ENCODE measurements at regions not wholly inside any gene's neighbourhood (a gene's known extent, or its start where the extent isn't known, plus 50 kb on each side); places are given as distances from the start of the nearest gene placed in this dataset.

DNA sequence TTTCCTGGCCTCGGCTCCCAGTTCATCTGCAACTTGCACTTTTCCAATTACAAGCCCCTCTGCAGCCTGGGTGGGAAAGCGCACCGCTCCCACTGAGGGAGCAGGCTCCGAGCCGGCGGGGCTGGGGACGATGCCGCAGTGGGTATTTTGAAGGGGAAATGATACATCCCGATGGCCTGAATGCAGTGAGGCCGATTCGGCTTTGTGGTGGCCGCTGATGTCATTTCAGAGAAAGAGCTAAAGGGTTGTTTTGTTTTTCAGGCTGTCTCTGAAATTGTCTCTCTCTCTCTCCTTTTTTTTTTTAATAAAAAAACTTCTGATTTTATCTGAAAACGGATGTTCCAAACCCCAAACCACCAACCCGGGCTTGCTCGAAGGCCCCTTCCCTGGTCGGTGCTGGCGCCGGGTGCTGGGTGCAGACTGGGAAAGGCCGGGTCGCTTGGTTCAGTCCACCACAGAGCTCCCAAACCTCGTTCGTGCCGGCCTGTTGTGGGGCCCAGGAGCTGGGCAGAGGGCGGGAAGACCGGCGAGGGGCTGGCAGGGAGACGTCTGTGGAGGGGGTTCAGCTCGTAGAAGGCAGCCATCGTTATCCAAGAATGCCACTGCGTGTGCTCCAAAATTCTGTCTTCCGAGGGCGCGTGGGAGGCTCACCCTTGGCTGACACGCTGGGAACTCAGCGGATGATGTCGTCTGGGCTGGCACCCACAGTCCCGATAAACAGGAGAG lies 102.8 kb downstream of the FOXL1 start:
- no peak for DNase-seq (ENCODE audit: low read depth)
- H3K4me3 ChIP-seq (ENCODE audit: low read depth, low read length): no peak overlapping the region

DNA sequence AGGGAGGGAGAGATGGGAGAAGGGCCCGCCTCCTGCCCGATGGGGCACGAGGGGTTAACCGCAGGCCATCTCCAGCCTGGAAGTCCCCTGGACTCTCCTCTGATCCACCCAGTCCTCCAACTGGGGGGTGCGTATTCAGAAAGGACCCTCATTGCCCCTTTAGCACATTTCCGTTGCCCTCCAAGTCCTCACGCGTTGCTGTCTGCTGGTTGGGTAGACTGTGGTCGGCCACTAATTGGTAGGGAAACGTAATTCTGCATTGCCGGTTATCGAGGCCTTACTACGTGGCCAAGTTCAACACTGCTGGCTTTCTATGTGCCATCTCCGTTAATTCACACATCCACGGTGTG lies 103.4 kb downstream of the FOXL1 start:
- no peak for DNase-seq (ENCODE audit: low read depth)
- no peak overlapping the region for H3K4me3 ChIP-seq (ENCODE audit: low read depth, low read length)

DNA sequence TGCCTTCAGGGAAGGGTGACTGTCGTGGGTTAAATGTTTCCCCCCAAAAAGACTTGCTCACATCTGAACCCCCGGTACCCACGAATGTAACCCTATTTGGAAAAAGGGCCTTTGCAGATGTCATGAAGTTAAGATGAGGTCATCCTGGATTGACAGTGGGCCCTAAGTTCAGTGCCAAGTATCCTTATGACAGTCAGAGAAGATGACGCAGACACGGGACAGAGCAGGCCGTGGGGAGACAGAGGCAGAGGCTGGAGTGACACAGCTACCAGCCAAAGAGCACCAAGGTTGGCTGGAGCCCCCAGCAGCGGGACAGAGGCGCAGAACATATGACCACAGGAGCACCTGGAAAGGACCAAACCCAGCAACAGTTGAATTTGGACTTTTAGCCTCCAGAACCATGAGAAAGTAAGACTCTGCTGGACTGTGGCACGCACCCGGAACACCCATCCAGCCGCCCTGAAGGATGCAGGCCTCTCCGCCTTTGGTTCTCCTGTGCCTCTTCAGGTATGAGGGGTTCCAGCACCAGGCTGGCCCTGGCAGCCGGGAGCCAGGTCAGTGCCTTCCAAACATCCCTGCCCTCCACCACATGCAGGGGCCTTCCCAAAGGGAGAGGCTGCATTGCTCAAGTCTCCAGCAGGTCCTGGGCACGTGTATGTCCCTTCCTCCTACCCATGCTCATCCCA lies 104.0 kb downstream of the FOXL1 start:
- DNase-seq (ENCODE audit: low read depth): no peak
- no peak overlapping the region for H3K4me3 ChIP-seq (ENCODE audit: low read depth, low read length)

DNA sequence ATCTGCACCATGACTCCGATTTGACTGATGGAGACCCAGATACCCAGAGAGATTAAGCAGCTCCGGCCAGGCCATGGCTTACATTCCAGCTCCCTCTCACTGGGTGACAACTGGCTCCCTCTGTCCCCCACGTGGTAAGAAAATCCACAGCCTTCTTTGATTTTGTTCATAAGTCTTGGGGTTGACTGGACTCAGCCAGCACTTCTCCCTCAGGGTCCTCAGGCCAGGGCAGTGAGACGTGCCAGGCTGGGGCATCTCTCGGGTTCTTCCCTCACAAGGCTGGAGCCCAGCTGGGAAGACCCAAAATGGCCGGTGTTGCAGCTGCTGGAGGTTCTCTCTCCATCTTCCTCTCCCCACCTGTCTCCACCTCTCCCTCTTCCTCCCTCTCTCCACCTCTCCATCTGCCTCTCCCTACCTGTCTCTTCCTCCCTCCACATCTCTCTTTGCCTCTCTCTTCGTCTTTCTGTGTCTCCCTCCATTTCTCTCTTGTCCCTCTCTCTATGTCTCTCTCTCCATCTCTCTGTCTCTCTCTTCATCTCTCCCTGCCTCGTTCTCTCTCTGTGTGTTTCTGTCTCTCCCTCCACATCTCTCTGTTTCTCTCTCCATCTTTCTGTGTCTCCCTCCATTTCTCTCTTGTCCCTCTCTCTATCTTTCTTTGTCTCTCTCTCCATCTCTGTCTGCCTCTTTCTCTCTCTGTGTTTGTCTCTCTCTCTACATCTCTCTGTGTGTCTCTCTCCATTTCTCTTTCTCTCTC lies 105.3 kb downstream of the FOXL1 start:
- no peak overlapping the region for H3K4me3 ChIP-seq (ENCODE audit: low read depth, low read length)

DNA sequence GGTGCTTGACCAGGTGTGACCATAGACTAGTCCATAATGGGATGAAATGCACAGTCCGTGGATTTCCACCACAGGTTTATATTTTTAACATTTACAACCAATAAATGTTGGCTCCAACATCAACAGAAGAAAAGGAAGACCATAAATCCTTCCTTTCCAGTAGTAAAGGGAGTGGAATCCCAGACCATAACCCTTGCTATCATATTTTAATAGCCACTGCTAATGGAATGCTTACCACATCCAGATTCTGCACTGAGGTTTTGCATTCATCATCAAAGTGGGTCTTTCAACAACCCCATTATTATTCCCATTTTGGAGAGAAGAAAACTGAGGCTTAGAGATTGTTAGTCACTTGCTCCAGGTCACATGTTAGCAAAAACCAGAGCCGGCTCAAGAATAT lies 106.7 kb downstream of the FOXL1 start:
- no peak for DNase-seq (ENCODE audit: low read depth)
- no peak overlapping the region for H3K4me3 ChIP-seq (ENCODE audit: low read depth, low read length)

More for the DNA sequence above, 105.3 kb downstream of the FOXL1 start:
- DNase-seq (ENCODE audit: low read depth): no peak

GRCh38 chr16:86690970-86691369 lies 112.6 kb downstream of the FOXL1 start:
- no peak overlapping the region for H3K4me3 ChIP-seq (ENCODE audit: low read depth, low read length)
- no peak for DNase-seq (ENCODE audit: low read depth)

DNA sequence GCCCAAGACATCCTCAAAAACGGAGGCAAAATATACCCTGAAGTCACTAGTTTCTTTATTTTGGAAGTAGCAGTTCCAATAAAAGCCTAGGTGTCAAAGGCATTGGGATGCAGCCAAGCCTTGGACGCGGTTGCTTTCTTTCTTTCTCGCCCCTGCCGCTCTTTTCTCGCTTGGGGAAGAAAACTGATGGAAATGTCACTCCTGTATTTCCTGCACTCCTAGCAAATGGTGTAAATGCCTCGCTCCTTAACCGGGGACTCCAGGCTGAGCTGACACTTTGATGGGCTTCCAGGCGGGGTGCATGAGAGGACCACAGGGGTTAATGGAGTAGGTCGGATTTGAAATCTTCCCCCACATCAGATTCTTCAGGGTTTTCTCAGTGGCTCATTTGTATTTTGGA lies 114.1 kb downstream of the FOXL1 start:
- no peak for DNase-seq (ENCODE audit: low read depth)
- H3K4me3 ChIP-seq (ENCODE audit: low read depth, low read length): no peak overlapping the region

GRCh38 chr16:86693033-86693432 lies 114.7 kb downstream of the FOXL1 start:
- H3K4me3 ChIP-seq (ENCODE audit: low read depth, low read length): no peak overlapping the region
- no peak for DNase-seq (ENCODE audit: low read depth)

DNA sequence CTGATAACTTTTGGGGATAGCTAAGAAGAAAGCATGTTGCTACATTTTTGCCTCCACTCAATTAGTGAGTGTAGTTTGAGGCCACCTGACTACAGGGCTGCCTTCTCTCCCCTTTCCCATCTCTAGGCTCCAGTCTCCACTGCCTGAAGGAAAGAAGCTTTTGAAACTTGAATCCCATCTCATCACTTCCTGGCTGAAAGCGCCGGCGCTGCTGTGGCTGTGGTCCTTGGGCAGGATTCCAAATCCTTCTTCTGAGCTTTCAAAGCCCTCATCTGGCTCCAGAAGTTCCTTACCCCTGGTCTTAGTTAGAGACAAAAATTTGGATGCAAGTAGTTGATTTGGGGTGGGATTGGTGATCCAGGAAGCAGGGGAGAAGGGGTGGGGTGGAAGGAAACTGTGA lies 119.4 kb downstream of the FOXL1 start:
- no peak overlapping the region for H3K4me3 ChIP-seq (ENCODE audit: low read depth, low read length)
- DNase-seq (ENCODE audit: low read depth): no peak

DNA sequence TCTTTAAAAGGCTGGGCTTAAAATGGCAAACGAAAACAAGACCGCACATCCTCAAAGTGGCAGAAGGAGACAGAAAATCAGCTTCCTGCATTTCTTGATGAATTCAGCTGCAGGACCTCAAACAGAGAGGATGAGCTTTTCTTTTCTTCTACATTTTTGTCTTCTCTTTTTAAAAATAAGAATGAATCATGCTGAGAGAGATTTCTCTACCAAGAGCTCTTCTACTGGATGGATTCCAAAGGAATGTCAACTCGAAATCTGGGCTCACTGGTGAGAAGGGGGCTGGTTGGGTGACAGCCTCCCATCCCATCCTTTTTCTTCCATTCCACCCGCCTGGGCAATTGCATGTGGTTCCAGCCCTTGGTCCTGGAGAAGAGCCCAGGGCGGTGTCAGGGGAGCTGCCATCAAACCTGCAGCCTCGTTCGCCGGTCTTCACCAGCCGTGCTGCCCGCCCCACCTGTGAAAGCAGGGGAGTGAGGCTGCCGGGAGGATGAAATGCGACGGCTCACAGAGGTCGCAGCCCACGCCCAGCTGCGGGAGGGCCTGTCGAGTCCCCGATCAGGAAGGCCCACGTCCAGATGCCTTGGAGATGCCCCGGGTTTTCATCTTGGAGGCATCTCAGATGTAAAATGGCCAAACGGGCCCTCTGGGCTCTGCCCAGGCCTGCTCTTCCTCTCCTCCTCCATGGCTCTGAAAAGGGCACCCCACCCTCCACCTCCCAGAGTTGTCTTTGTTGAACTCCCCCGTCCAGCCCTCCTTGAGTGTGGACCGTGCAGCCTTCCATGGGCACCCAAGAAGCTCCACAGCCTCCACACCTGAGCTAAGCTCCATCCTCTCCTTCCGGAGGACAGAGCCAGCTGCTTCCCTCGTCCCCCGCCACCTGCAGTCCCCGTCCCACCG lies 121.9 kb downstream of the FOXL1 start:
- H3K4me3 ChIP-seq (ENCODE audit: low read depth, low read length): no peak overlapping the region
- no peak for DNase-seq (ENCODE audit: low read depth)

DNA sequence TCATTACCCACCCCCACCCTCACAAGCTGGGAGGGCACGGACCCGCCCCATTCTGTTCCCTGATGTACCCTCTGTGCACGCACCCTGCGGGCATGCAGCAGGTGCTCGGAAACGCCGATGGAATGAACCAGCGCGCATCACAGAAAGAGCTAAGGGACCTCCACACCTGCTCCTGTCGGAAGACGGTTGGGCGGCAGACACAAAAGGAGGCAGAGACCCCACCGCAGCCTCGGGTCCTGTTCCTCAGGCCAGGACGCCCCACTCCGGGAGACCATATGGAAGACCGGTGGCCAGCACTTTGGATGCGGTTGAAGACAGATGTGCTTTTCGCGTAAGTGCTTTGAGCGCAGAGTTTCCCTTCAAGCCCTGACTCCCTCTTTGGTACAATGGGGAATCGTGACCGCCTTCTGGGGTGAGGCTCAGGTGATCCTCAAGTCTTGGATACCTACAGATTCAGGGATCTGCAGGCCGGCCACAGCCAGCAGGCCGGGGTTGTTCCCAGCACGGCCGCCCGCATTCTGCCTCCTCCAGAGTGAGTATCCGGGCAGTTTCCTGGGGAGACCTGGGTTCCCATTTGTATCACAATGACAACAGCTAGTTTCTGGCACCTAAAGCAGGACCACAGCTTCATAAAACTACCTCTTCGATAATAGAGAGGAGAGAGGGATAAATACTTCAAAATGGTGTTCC lies 123.1 kb downstream of the FOXL1 start:
- DNase-seq (ENCODE audit: low read depth): no peak
- H3K4me3 ChIP-seq (ENCODE audit: low read depth, low read length): no peak overlapping the region

DNA sequence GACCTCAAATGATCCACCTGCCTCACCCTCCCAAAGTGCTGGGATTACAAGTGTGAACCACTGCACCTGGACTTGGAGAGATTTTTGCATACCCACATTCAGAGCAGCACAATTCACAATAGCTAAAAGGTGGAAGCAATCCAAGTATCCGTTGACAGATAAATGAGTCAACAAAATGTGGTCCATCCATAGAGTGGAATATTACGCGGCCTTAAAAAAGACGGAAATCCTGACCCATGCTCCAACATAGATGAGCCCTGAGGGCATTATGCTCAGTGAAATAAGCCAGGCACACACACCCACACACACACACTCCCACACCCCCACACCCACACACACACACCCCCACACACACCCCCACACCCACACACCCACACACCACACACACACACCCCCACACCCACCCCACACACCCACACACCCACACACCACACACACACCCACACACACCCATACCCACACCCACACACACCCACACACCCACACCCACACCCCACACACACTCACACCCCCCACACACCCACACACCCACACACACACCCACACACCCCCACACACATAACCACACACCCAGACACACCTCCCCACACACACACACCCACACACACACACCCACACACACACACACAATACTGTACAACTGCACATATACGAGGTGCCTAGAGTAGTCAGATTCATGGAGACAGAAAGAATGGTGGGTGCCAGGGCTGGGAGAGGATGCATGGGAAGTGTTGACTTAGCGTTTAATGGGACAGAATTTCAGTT lies 124.7 kb downstream of the FOXL1 start:
- DNase-seq (ENCODE audit: low read depth): no peak

DNA sequence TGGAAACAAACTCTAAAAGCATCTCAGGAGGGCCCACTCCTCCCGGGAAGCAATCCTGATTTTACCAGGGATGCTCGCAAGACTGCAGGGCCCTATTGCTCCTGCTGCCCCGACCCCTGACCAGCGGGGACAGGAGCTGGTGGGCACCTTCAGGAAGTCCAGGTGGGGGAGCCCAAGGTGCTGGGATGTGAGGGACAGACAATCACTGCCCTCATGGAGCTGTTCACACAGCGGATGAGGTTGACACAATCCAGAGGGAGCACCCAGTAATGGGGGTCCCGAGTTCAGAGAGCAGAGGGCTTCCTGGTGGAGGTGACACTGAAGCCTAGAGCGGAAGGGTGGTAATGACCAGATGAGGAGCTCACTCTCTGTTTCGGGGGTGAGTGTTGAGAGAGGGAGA lies 126.2 kb downstream of the FOXL1 start:
- no peak for DNase-seq (ENCODE audit: low read depth)

More for the DNA sequence above, 124.7 kb downstream of the FOXL1 start:
- H3K4me3 ChIP-seq (ENCODE audit: low read depth, low read length): no peak overlapping the region

GRCh38 chr16:86706726-86707125 lies 128.4 kb downstream of the FOXL1 start:
- DNase-seq (ENCODE audit: low read depth): no peak

More for the DNA sequence above, 126.2 kb downstream of the FOXL1 start:
- no peak overlapping the region for H3K4me3 ChIP-seq (ENCODE audit: low read depth, low read length)

GRCh38 chr16:86707171-86707570 lies 128.8 kb downstream of the FOXL1 start:
- no peak overlapping the region for H3K4me3 ChIP-seq (ENCODE audit: low read depth, low read length)
- DNase-seq (ENCODE audit: low read depth): no peak

More at GRCh38 chr16:86706726-86707125, 128.4 kb downstream of the FOXL1 start:
- no peak overlapping the region for H3K4me3 ChIP-seq (ENCODE audit: low read depth, low read length)

DNA sequence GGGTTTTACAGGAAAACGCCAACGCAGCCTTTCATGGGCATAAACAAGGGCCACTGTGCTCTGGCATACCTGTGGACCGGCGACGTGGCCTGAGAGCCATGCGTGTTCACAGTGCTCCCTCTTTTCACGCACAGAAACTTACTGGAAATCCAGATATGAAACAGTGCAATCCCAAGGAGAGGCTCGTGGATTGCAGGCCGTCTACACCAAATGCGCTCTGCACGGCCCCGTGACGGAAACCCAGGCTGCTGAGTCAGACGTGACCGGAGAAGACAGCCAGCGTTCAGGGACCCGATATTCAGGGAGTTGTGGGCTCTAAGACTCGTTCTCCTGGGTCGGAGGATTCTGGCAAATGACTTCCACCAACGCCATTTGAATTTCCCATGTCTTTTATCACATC lies 129.2 kb downstream of the FOXL1 start:
- no peak for DNase-seq (ENCODE audit: low read depth)
- no peak overlapping the region for H3K4me3 ChIP-seq (ENCODE audit: low read depth, low read length)

GRCh38 chr16:86708431-86708830 lies 130.1 kb downstream of the FOXL1 start:
- DNase-seq (ENCODE audit: low read depth): no peak
- H3K4me3 ChIP-seq (ENCODE audit: low read depth, low read length): no peak overlapping the region

GRCh38 chr16:86709103-86709502 lies 130.8 kb downstream of the FOXL1 start:
- H3K4me3 ChIP-seq (ENCODE audit: low read depth, low read length): no peak overlapping the region
- DNase-seq (ENCODE audit: low read depth): no peak

Measured in skeletal muscle cell (primary cell).